GM23338 (cell line): ENCODE measurements at regions not wholly inside any gene's neighbourhood (a gene's known extent, or its start where the extent isn't known, plus 50 kb on each side); places are given as distances from the start of the nearest gene placed in this dataset.

Experiments
- EZH2 ChIP-seq: fragments of 200-600 bp; sonication (generic); IDR thresholded peaks from one replicate; pipeline ENCODE4 v1.8.0; 2017; ENCODE audit warnings: antibody characterized with exemption, mild to moderate bottlenecking, low read depth; ENCODE audit not compliant: unreplicated experiment
- EZH2phosphoT487 ChIP-seq: fragments of 200-600 bp; sonication (generic); IDR thresholded peaks from one replicate; pipeline ENCODE4 v1.8.1; 2018; ENCODE audit warnings: antibody characterized with exemption; ENCODE audit not compliant: unreplicated experiment
- JUNB ChIP-seq: IDR thresholded peaks from one replicate; pipeline ENCODE4 v1.6.1; 2016; ENCODE audit warnings: antibody characterized with exemption; ENCODE audit not compliant: unreplicated experiment
- POLR2AphosphoS5 ChIP-seq: IDR thresholded peaks from 2 replicates; pipeline ENCODE4 v1.6.1; 2016; ENCODE audit warnings: antibody characterized with exemption, low read depth
- STAT1 ChIP-seq: IDR thresholded peaks from one replicate; pipeline ENCODE4 v1.6.1; 2016; ENCODE audit warnings: antibody characterized with exemption; ENCODE audit not compliant: unreplicated experiment
- TF ChIP-seq, protein P1 (sequence below), 2 experiments: fragments of 200-600 bp in 1 of 2; sonication (generic) in 1 of 2; conservative IDR thresholded peaks; 2 replicates each; pipeline versions ENCODE4 v1.5.1 to v1.6.1; 2016 to 2017; ENCODE audit warnings: antibody characterized with exemption in 2 of 2, low read depth in 2 of 2, mild to moderate bottlenecking in 2 of 2, moderate library complexity in 1 of 2
- TF ChIP-seq, protein P2 (sequence below): IDR thresholded peaks from one replicate; pipeline ENCODE4 v1.6.1; 2018; ENCODE audit warnings: antibody characterized with exemption; ENCODE audit not compliant: unreplicated experiment

GRCh38 chr2:220466251-220466691 lies 838.8 kb downstream of the SLC4A3 start:
- TF ChIP-seq, protein P1, sequence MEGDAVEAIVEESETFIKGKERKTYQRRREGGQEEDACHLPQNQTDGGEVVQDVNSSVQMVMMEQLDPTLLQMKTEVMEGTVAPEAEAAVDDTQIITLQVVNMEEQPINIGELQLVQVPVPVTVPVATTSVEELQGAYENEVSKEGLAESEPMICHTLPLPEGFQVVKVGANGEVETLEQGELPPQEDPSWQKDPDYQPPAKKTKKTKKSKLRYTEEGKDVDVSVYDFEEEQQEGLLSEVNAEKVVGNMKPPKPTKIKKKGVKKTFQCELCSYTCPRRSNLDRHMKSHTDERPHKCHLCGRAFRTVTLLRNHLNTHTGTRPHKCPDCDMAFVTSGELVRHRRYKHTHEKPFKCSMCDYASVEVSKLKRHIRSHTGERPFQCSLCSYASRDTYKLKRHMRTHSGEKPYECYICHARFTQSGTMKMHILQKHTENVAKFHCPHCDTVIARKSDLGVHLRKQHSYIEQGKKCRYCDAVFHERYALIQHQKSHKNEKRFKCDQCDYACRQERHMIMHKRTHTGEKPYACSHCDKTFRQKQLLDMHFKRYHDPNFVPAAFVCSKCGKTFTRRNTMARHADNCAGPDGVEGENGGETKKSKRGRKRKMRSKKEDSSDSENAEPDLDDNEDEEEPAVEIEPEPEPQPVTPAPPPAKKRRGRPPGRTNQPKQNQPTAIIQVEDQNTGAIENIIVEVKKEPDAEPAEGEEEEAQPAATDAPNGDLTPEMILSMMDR (conservative IDR thresholded peaks at IDR 0.05; ENCODE audit: low read depth in 2 of 2): no peak
- TF ChIP-seq POLR2AphosphoS5 (no peak), EZH2 (no peak), EZH2phosphoT487 (no peak), JUNB (no peak), STAT1 (no peak)
- TF ChIP-seq, protein P2, sequence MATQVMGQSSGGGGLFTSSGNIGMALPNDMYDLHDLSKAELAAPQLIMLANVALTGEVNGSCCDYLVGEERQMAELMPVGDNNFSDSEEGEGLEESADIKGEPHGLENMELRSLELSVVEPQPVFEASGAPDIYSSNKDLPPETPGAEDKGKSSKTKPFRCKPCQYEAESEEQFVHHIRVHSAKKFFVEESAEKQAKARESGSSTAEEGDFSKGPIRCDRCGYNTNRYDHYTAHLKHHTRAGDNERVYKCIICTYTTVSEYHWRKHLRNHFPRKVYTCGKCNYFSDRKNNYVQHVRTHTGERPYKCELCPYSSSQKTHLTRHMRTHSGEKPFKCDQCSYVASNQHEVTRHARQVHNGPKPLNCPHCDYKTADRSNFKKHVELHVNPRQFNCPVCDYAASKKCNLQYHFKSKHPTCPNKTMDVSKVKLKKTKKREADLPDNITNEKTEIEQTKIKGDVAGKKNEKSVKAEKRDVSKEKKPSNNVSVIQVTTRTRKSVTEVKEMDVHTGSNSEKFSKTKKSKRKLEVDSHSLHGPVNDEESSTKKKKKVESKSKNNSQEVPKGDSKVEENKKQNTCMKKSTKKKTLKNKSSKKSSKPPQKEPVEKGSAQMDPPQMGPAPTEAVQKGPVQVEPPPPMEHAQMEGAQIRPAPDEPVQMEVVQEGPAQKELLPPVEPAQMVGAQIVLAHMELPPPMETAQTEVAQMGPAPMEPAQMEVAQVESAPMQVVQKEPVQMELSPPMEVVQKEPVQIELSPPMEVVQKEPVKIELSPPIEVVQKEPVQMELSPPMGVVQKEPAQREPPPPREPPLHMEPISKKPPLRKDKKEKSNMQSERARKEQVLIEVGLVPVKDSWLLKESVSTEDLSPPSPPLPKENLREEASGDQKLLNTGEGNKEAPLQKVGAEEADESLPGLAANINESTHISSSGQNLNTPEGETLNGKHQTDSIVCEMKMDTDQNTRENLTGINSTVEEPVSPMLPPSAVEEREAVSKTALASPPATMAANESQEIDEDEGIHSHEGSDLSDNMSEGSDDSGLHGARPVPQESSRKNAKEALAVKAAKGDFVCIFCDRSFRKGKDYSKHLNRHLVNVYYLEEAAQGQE: no peak
